HG02981 (cell line): ENCODE measurements at regions not wholly inside any gene's neighbourhood (a gene's known extent, or its start where the extent isn't known, plus 50 kb on each side); places are given as distances from the start of the nearest gene placed in this dataset.

Experiments used
- ATAC-seq: cut with Tn5 transposase; IDR thresholded peaks from one replicate; pipeline ENCODE4 v1.9.1; 2021; ENCODE audit warnings: mild to moderate bottlenecking, moderate library complexity; ENCODE audit not compliant: unreplicated experiment

DNA sequence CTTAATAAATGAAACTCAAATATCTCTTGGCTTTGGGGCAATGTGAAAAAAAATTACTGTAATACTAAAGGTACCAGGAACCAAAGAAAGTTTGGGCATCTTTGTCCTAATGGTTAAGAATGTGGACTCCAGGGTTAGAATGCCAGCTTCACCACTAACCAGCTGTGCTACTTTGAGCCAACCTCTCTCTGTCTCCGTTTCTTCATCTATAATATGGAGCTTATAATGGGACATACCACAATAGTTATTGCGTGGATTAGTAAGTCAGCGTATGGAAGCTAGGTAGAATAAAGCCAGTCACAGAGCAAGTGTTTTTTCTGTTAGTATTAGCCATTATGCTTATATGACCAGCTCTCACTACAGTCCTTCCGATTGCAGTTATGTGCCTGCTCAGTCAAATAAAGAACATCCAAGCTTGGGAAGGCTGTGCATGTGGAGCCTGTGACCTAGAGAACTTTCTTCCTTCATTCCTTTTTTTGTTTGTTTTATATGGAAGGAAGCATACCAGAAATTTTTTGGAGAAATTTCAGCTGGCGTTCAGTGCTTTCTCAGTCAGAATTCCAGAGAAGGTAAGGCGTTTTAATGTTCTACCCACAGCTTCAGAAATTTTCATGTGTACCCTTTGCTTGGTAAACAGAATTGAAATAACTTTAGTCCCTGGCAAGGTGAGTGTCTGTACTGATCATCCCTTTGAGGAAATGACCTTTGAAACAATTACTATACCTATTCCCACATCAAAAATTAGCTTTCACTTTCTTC lies 114.0 kb upstream of the RND3 start:
- ATAC-seq: no peak

DNA sequence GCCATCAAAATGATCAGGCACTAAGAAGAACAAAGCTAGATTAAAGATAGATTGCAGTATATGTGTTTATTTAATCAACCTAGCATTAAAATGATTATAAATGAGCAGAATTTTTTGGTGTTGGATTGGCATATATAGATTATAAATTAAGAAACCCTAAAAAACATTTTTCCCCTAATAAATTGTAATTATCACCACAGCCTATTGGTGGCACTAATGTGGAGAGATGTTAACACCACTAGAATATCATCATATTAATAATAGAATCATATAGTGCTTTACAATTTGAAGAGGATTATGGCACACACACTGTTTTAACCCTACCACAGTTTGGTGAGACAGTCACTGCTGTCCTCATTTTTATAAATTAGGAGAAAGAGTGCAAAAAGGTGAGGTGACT lies 112.4 kb upstream of the RND3 start:
- no peak for ATAC-seq

DNA sequence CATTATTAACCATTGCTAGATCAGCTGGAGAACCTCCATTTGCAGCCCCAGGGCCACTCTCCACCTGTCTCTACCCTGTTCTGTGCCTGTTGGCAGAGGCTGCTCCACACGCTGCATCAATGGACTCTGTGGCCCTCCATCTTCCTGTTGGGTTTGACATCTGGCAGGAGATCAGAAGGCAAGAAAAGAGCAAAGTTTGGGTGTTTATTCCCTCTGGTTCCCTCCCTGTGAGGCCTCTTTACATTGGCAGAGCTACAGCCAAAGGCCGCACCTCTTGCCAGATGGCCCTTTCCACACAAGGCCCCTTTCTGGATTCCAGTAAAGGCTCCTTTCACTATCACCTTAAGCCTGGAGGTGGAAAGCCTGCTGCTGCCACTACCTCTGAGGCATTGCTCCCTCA lies 110.9 kb upstream of the RND3 start:
- no peak for ATAC-seq

DNA sequence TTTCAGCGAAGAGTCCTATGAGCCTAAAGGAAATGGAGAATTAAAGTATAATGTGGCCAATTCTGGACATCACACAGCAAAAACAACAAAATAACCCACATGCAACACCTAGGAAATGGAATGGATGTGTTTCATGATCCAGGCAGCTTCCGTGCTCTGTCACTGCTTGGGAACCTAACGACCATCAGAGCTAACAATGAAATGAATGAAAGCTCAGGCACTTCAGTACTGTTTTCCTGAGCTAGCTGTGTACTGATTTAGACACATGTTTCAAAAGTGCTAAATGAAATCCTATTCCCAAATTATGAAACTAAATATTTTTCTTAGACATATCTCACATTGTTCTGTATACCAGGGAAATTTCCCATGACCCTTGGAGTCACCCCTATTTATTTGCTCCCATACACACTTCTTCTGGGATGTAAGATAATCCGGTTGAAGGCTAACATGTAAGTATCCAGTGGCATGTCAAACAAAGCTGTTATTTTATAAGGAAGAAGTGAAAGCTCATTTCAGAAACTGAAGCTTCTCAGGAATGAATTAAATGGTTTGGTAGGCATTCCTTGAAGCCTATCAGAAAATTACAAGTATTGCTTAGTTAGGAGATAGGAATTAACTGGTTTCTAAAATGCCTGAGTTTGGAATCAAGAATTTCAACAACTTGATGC lies 108.5 kb upstream of the RND3 start:
- ATAC-seq: no peak

DNA sequence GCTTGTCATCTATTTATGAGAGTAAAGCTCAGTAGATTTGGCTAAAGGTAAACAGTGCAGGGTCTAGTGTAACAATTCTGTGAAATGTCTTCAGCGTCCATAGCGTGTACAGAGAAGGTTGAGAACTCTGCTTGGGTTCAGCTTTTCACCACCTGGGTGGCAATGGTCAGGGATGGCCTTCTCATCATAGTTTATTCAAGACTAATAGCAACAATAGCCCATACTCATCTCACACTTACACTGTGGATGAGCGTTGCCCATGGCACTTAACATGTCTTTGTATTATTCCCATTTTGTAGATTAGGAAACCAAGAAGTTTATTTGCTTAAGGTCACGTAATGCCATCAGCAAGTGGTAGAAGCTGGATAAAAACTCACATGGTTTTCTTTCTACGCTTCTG lies 106.8 kb upstream of the RND3 start:
- no peak for ATAC-seq

DNA sequence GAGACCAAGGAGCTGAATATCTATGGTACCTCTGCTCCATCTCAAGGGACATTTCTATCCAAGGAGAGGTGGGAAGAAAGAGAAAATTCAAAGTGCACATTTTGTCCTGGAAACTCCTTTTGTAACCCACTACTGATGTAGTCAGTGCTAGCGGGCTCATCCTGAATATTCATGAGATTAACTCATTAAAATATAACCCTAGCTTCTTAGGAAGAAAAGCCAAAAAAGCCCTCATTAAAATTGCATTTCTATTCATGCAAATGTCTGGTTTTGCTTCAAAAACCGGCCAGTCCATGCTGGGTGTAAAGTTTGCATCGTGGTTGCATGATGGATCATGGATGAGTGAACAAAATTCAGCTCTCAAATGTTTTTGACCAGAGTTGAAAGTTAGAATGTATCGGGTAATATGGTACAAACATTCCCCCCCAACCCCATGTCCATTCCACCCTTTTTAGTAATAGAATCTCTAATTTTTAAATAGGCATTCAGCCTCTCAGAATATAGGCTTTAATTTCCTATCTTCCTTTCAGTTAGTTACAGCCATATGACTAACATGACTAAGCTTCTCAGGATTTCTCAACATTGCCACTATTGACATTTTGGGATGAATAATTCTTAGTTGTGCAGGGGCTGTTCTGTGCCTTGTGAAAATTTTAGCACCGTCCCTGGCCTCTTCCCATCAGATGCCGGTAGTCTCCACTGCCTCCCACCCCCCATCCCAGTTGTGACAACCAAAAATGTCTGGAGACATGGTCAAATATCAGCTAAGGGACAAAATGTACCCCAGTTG lies 104.2 kb upstream of the RND3 start:
- no peak for ATAC-seq

DNA sequence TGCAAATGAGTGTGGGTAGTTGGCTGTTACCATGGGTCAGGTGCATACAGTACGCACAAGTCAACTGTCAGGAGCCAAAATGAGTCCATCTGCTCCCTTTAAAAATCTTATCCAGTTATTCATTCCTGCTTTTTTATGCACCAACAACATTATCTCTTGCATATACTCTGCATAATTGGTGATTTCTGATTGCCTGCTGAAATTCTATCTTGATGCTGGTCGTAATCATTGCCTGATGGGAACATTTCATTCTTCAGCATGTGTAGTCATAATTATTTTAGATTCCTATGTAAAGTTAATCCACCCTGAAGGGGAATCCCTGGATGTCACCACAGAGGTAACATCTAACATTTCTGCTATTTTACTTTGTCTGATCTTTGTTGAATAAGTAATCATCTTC lies 102.2 kb upstream of the RND3 start:
- ATAC-seq: no peak

DNA sequence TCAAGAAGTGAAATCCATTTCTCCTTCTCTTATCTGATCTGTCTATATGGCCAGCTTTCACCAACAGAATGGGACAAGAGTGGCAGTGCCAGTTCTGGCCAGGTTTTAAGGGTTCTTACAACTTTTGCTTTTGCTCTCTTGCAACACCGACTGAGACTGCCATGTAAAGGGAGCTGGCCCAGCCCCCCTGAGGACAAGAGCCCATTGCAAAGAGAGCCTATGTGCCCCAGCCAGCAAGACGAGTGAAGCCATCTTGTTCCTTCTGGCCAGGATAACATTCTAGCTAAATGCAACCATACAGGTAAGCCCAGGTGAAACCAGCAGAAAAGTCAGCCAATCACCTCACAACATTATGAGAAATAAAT lies 101.0 kb upstream of the RND3 start:
- ATAC-seq: no peak

DNA sequence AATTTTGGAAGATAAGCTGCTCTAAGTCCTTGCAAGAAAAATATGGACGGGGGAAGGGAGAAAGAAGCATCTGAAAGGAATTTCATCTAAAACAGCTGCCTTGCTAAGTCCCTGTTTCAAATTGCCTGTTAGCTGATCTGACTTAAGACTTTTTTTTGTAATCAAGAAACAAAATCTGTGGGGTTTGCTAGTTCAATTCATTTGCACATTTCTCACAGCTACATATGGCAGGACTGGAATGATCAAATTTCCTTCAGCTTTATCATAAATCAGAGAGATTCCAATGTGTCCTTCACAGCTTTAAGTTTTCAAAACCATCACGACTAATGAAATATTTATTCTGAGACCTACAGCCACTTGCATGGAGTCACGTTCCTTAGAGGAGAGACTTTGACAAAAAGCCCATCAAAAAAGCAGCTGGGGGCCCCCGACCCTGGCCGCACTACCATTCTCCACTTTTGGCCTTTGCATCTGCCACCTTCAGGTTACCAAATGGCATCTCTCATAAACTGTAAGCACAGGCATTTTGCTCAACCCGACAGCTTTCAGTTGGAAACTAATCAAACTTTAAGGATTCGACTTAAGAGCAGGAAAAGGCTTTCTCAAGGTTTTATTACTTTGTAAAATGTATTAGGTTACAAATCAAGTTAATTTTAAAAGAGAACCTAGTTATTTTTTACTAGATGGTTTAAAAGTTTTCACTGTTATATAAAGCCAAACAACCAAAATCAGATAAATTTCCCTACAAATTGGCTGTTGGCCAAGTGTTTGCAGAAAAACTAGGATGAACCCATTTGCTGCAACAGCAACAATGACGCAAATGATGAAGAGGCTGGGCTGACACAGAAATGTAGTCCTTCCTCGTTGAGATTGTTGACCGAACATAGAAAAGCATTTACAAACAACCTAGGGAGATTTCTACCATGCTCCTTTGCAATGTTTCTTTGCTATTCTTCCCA lies 100.4 kb upstream of the RND3 start:
- no peak for ATAC-seq

DNA sequence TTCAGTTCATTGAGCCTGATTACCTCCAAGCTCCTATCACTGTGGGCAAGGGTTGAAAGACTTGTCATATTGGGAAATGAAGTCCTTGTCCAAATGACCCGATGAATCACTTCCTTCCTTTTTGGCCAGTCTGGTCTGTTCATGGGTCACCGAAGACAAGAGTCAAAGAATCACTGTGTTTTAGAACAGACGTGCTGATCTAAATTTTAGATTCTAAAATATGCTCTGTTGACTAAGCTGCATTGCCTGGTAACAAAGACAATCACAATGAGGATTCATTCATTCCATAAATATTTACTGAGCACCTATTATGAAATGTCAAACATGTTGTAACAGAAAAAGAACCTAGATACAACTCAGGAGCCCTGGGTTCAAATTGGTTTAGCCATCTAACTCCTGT lies 99.4 kb upstream of the RND3 start:
- no peak for ATAC-seq

DNA sequence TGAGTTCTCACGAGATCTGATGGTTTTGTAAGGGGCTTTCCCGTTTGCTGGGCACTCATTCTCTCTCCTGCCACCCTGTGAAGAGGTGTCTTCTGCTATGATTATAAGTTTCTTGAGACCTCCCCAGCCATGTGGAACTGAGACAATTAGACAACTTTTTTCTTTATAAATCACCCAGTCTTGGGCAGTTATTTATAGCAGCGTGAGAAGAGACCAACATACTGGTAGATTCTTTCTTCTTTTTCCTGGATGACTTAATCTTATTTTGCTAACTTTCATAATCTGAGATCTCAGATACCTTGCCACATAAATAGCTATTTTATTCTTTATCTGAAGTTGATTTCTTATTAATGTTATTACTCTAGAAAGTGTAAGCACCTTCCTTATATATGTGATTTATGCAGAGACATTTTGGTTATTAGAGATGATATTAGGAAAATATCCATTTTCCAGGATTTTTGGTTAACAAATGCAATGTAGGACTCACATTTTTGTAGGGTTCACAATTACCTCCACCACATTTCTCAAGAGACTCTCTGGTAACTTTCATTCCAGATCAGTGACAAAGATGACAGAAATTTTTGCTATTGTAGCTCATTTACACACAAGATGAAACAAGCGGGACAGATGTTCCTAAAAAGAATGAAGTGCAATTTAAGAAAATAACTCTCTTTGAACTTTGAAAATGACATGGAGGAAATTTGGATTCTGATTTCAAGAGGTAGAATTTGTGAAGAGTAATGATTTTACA lies 97.9 kb upstream of the RND3 start:
- no peak for ATAC-seq

DNA sequence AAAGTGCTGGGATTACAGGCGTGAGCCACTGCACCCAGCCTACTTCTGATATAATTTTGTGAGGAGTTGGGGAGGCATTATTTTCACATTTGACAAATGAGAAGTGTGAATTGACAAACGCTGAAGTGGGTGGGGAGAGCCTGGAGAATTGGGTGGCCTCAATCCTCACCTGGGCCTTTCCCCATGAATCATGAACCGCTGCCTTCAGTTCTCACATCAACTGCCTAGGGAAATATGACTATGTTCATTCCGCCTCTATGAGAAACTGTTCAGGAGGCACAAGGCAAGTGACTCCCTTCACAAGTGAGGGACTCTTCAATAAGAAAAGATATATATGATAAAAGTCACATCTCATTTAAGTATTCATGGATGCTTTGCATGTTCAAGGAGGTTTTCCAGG lies 96.6 kb upstream of the RND3 start:
- ATAC-seq: no peak

DNA sequence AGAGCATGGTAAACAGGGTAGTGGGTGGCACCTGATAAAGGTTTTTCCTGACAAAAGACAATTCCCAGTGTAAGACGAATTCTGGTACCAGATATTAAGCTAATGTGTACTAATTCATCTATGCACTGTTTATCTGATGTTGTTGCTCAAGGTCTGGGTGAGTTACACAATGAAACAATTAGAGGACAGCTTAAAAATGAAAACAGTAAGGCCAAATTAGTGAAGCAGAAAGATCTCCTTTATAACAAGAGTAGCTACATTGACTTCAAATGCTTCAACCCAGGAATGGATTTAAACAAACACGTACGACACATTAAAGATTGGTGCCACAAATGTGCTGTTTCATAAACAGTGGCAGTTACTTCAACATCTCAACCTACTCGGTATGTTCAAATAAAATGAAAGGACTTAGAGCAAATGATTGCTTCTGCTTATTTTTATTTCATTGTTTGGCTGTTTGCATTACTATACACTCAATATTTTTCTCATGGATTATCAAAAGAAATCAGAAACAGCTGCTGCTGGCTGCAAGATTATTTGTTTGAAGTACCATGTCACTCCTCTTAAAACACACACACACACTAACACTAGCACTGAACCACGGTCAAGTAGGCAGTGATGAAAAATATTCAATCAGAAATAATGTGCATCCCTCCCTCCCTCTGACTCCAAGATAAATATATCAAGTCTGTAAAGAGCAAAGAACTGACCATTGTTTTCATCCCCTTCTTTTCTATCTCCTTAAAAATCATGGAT lies 94.4 kb upstream of the RND3 start:
- ATAC-seq: no peak

DNA sequence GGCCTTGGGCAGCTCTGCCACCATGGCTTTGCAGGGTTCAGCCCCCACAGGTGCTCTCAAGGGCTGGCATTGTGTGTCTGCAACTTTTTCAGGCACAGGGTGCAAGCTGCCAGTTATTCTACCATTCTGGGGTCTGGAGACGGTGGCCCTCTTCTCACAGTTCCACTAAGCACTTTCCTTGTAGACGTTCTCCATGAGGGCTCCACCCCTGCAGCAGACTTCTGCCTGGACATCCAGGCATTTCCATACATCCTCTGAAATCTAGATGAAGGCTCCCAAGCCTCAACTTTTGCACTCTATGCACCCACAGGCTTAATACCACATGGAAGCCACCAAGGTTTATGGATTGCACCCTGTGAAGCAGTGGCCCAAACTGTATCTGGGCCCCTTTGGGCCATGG lies 91.0 kb upstream of the RND3 start:
- ATAC-seq: no peak

DNA sequence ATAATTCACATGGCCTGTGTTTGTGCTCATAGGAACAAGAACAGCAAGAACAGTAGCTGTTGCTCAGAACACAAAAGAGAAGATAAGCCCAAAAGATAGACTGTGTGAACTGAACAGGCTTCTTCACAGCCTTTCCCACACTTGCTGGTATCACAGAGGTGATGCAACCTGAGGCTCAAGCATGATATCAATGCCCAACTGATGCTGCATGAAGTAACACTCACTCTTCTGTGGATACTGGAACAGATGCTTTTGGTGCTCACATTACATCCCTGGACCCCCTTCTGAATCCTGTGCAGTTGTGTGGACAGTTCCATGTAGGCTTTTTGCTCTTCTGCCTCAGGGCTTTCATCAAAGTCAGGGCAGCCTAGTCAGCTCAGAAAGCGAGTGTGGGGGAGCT lies 88.4 kb upstream of the RND3 start:
- ATAC-seq: no peak

DNA sequence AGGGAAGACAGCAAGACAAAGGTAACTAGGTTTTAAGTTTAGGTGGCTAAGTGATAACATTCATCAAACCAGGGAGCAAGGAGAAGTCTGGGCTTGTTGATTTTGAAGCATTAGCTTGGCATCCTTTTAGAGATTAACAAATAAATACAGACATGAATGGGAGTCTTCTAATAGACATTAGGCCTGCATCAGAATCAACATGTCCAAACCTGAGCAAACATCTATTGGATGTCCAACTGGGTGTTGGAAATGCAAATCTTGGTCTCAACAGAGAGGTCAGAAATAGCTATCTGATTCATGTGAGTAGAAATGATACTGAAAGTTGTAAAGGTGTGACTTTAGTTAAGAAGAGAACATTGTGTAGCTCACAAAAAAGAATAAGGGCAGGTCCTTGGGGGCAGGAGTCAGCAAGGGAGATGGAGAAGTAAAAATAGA lies 85.5 kb upstream of the RND3 start:
- ATAC-seq: no peak

DNA sequence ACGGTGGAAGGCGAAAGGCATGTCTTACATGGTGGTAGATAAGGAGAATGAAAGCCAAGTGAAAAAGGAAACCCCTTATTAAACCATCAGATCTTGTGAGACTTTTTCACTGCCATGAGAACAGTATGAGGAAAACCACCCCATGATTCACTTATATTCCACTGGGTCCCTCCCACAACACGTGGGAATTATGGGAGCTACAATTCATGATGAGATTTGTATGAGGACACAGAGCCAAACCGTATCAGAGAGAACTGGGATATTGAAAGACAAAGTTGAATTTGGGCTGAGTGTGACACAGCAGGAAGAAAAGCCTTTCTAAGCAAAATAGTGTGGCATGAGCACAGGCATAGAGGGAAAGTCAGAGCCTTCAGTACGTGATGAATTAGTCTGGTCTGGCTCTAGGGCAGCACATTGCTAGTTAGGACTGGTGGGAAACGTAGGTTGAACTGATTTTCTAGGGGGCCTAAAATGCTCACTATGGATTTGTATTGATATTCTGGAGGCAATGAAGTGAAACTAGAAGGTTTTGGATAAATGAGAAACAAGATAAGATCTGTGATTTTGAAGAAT lies 84.8 kb upstream of the RND3 start:
- ATAC-seq: no peak

DNA sequence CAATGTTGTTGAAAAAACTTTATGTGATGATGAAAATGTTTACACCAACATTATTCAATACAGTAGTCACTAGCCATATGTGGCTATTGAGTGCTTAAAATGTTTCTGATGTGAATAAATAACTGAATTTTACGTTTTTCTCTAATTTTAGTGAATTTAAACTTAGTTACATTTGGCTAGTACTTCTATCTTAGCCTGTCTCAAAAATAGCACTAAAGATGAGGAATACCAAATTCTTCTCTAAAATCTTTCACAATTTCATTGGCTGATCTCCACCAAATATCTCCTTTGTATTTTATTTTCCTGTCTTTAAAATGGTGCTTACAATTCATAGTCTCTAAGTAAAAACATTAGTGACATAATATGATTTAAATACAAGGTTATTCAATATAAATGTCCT lies 83.7 kb upstream of the RND3 start:
- no peak for ATAC-seq

DNA sequence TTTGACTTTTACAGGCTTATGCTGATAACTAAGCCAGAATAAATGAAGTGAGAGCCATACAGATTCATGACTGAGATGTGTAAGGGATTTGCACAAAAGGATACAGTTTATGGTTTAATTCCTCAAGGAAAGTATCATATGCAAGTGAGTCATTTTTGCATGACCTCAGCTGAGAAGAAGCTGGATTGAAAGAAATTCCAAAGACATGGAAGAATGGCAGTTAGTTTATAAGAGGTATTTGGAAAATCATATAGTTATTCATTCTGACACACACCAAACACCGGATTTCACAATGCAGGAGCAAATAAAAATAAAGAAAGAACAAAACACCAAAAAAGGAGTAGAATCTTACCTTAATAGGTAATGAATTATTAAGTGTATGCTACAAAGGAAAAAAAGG lies 83.2 kb upstream of the RND3 start:
- ATAC-seq: no peak
